ENCODE measurements at regions not wholly inside any gene's neighbourhood (a gene's known extent, or its start where the extent isn't known, plus 50 kb on each side); places are given as distances from the start of the nearest gene placed in this dataset.

- dilution Hi-C loops (cut with MboI; ENCODE audit: extremely low pct_ligation_motif_present, low sequenced_read_pairs) = no loop called here
- Histone ChIP-seq H3K9me3 (ENCODE audit: control insufficient read depth, low read depth, low read length) (no peaks in the 10 kb centered on the region), H3K27ac (ENCODE audit: control insufficient read depth, insufficient read depth, low read length) (no peak overlapping the region), H3K9ac (ENCODE audit: control insufficient read depth, extremely low read depth, insufficient read depth, low read length) (no peak overlapping the region), H3K27me3 (ENCODE audit: control insufficient read depth, extremely low read depth, insufficient read depth, low read length) (no peaks in the 10 kb centered on the region), H2AFZ (ENCODE audit: control insufficient read depth, low read length) (no peak overlapping the region), H3K4me2 (ENCODE audit: control insufficient read depth, extremely low read depth, insufficient read depth, low read depth, low read length) (no peak overlapping the region), H3K4me3 (ENCODE audit: control insufficient read depth in 2 of 3, extremely low read depth in 1 of 3, insufficient read depth in 2 of 3, low read depth in 1 of 3, low read length in 3 of 3) (no peak overlapping the region), H4K20me1 (ENCODE audit: control insufficient read depth, extremely low read depth, insufficient read depth, low read length) (no peaks in the 10 kb centered on the region), H3K79me2 (ENCODE audit: control insufficient read depth, insufficient read depth, low read length) (no peaks in the 10 kb centered on the region), H3K36me3 (ENCODE audit: control insufficient read depth in 2 of 2, extremely low read depth in 1 of 2, insufficient read depth in 2 of 2, low read length in 2 of 2) (no peaks in the 10 kb centered on the region), H3K4me1 (ENCODE audit: control insufficient read depth, extremely low read depth, insufficient read depth, low read length) (no peaks in the 10 kb centered on the region), H3K9me1 (ENCODE audit: control insufficient read depth, extremely low read depth, insufficient read depth, low read length) (no peaks in the 10 kb centered on the region)
- TF ChIP-seq CTCF (optimal IDR thresholded peaks at IDR 0.05 in 1 of 3, IDR thresholded peaks at IDR 0.05 in 1 of 3, conservative IDR thresholded peaks at IDR 0.05 in 1 of 3; ENCODE audit: extremely low read depth in 1 of 3, insufficient read depth in 2 of 3, low read length in 3 of 3) = no peak
- TF ChIP-seq EZH2 (IDR thresholded peaks at IDR 0.05; ENCODE audit: low read length) = no peak
- FAIRE-seq = no peak
- no peak for DNase-seq (ENCODE audit: low read depth, low spot score)
Observed at GRCh38 chr3:181464033-181464694, 247.6 kb upstream of the SOX2 start.

GRCh38 chr3:181461381-181461780, 250.3 kb upstream of the SOX2 start:
- dilution Hi-C loops (cut with MboI; ENCODE audit: extremely low pct_ligation_motif_present, low sequenced_read_pairs) = no loop called here
- no peaks in the 10 kb centered on the region for H3K79me2 ChIP-seq (ENCODE audit: control insufficient read depth, insufficient read depth, low read length)
- FAIRE-seq = no peak

More at GRCh38 chr3:181461381-181461780, 250.3 kb upstream of the SOX2 start:
- Histone ChIP-seq H3K4me1 (ENCODE audit: control insufficient read depth, extremely low read depth, insufficient read depth, low read length) (no peaks in the 10 kb centered on the region), H4K20me1 (ENCODE audit: control insufficient read depth, extremely low read depth, insufficient read depth, low read length) (no peaks in the 10 kb centered on the region), H3K9me1 (ENCODE audit: control insufficient read depth, extremely low read depth, insufficient read depth, low read length) (no peaks in the 10 kb centered on the region), H3K27me3 (ENCODE audit: control insufficient read depth, extremely low read depth, insufficient read depth, low read length) (no peaks in the 10 kb centered on the region), H3K9me3 (ENCODE audit: control insufficient read depth, low read depth, low read length) (no peaks in the 10 kb centered on the region), H3K4me2 (ENCODE audit: control insufficient read depth, extremely low read depth, insufficient read depth, low read depth, low read length) (no peak overlapping the region), H2AFZ (ENCODE audit: control insufficient read depth, low read length) (no peak overlapping the region), H3K27ac (ENCODE audit: control insufficient read depth, insufficient read depth, low read length) (no peak overlapping the region), H3K9ac (ENCODE audit: control insufficient read depth, extremely low read depth, insufficient read depth, low read length) (no peak overlapping the region), H3K4me3 (ENCODE audit: control insufficient read depth in 2 of 3, extremely low read depth in 1 of 3, insufficient read depth in 2 of 3, low read depth in 1 of 3, low read length in 3 of 3) (no peak overlapping the region), H3K36me3 (ENCODE audit: control insufficient read depth in 2 of 2, extremely low read depth in 1 of 2, insufficient read depth in 2 of 2, low read length in 2 of 2) (no peaks in the 10 kb centered on the region)
- no peak for DNase-seq (ENCODE audit: low read depth, low spot score)
- TF ChIP-seq CTCF (optimal IDR thresholded peaks at IDR 0.05 in 1 of 3, IDR thresholded peaks at IDR 0.05 in 1 of 3, conservative IDR thresholded peaks at IDR 0.05 in 1 of 3; ENCODE audit: extremely low read depth in 1 of 3, insufficient read depth in 2 of 3, low read length in 3 of 3) (no peak), EZH2 (IDR thresholded peaks at IDR 0.05; ENCODE audit: low read length) (no peak)
